Right atrium auricular region (tissue), 2 donors: ENCODE measurements at regions not wholly inside any gene's neighbourhood (a gene's known extent, or its start where the extent isn't known, plus 50 kb on each side); places are given as distances from the start of the nearest gene placed in this dataset.
"Not testable (repeated sequence)": the region's sequence is repeated elsewhere in the genome, so short reads cannot be mapped to it uniquely, and the experiment has no call there.

Experiments
- DNase-seq: peaks from one replicate; pipeline ENCODE4 v3.0.0-alpha.2; 2019; ENCODE audit warnings: low spot score
- H3K27ac ChIP-seq, 2 donors: fragments of 200-600 bp; sonication (generic); 1 replicate in 1 of 2; 2 replicates in 1 of 2; pipeline ENCODE4 v1.5.1; 2016 to 2019
- H3K27me3 ChIP-seq, 2 donors: fragments of 200-600 bp; sonication (generic); one replicate each; pipeline versions ENCODE4 v1.5.1 to v1.6.0; 2017 to 2019
- H3K36me3 ChIP-seq: fragments of 200-600 bp; sonication (generic); one replicate; pipeline ENCODE4 v1.5.1; 2016
- H3K4me1 ChIP-seq, 2 donors: fragments of 200-600 bp; sonication (generic); one replicate each; pipeline versions ENCODE4 v1.5.1 to v1.6.0; 2017 to 2019
- H3K4me3 ChIP-seq, 2 donors: fragments of 200-600 bp; sonication (generic); 1 replicate in 1 of 2; 2 replicates in 1 of 2; pipeline ENCODE4 v1.5.1; 2017 to 2019; ENCODE audit warnings: mild to moderate bottlenecking in 1 of 2, moderate library complexity in 1 of 2
- H3K9me3 ChIP-seq, 2 donors: fragments of 200-600 bp; sonication (generic); one replicate each; pipeline ENCODE4 v1.5.1; 2019
- TF ChIP-seq, protein P1 (sequence below), 2 donors: fragments of 200-600 bp; sonication (generic); IDR thresholded peaks; one replicate each; pipeline ENCODE4 v1.5.1; 2019; ENCODE audit warnings: antibody characterized with exemption in 2 of 2

DNA sequence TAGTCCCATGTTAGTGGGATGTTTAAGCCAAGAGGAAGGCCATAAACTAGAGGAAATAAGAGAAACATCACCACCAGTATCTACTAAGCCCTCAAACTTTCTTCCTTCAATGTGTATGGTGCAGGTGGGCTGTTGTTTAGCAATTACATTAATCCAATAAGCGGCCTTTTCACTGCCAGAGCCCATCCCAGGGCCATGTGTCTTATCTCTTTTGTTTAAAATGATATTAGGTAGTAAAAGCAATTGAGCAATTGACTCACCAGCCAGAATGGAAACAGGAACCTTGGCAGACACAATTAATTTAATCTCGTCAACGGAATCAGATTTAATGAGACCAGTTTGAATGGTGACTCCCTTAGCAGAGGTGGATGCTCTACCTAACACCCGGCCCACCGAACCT lies 1503.5 kb downstream of the UQCRFS1 start:
- DNase-seq, result no peak
- Histone ChIP-seq H3K4me3 (no peak overlapping the region), H3K9me3 (no peaks in the 10 kb centered on the region), H3K4me1 (no peaks in the 10 kb centered on the region), H3K27ac (no peak overlapping the region), H3K27me3 (no peaks in the 10 kb centered on the region), H3K36me3 (no peaks in the 10 kb centered on the region)
- TF ChIP-seq, protein P1, sequence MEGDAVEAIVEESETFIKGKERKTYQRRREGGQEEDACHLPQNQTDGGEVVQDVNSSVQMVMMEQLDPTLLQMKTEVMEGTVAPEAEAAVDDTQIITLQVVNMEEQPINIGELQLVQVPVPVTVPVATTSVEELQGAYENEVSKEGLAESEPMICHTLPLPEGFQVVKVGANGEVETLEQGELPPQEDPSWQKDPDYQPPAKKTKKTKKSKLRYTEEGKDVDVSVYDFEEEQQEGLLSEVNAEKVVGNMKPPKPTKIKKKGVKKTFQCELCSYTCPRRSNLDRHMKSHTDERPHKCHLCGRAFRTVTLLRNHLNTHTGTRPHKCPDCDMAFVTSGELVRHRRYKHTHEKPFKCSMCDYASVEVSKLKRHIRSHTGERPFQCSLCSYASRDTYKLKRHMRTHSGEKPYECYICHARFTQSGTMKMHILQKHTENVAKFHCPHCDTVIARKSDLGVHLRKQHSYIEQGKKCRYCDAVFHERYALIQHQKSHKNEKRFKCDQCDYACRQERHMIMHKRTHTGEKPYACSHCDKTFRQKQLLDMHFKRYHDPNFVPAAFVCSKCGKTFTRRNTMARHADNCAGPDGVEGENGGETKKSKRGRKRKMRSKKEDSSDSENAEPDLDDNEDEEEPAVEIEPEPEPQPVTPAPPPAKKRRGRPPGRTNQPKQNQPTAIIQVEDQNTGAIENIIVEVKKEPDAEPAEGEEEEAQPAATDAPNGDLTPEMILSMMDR (IDR thresholded peaks at IDR 0.05), result no peak

DNA sequence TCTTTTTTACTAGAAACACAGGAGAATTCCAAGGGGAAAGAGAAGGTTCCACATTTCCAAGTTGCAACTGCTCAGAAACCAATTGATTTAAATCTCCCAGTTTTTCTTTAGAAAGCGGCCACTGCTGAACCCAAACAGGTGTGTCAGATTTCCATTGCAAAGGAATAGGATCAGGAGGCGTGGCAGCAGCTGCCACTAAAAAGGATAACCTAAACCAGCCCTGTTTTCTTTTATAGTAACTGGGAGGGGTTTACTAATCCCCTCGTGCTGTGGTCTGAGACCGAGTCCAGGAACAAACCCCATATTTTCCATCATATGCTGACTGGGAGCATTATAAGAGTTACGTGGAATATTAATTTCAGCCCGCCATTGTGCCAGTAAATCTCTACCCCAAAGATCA lies 1504.0 kb downstream of the UQCRFS1 start:
- not testable (repeated sequence) for H3K4me1 ChIP-seq, H3K36me3 ChIP-seq, H3K27me3 ChIP-seq, DNase-seq, H3K4me3 ChIP-seq, H3K9me3 ChIP-seq, H3K27ac ChIP-seq

DNA sequence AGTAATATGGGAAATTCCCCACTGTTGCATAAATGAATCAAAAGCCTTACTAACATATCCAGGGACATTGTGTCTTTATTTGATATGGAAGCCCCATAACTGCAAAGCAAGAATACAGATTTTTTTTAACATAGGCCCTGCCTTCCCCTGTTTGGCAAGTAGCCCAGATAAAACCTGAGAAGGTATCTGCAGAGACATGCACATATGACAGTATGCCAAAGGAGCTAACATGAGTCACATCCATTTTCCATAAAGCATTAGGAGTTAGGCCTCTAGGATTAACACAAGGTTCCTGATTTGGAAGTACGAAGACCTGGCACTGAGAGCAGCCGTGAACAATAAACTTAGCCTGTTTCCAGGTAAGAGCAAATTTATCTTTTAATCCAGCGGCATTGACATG lies 1505.9 kb downstream of the UQCRFS1 start:
- H3K9me3 ChIP-seq, H3K36me3 ChIP-seq, H3K4me3 ChIP-seq, H3K4me1 ChIP-seq, H3K27ac ChIP-seq, DNase-seq, H3K27me3 ChIP-seq: not testable (repeated sequence)

DNA sequence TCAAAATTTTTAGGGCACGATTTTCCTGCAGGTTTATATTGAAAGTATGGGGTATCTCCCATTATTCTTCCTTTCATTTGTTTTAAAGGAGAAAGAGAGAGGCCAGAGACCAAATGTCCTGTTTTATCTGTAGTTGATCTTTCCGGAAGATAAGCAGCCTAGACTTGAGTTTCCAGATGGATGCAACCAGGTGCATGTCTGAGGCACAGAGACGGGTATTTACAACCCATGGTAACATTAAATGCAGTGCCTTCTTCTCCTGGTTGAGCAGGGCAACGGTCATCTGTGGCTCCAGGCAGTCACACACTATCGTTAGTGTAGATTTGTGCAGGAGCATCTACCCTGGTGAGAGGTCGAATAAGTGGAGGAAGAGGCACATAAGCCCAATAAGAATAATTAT lies 1507.1 kb downstream of the UQCRFS1 start:
- TF ChIP-seq, protein P1 (IDR thresholded peaks at IDR 0.05), result no peak
- Histone ChIP-seq H3K4me3 (no peak overlapping the region), H3K9me3 (no peaks in the 10 kb centered on the region), H3K27ac (no peak overlapping the region), H3K27me3 (no peaks in the 10 kb centered on the region), H3K4me1 (no peaks in the 10 kb centered on the region), H3K36me3 (no peaks in the 10 kb centered on the region)
- no peak for DNase-seq

DNA sequence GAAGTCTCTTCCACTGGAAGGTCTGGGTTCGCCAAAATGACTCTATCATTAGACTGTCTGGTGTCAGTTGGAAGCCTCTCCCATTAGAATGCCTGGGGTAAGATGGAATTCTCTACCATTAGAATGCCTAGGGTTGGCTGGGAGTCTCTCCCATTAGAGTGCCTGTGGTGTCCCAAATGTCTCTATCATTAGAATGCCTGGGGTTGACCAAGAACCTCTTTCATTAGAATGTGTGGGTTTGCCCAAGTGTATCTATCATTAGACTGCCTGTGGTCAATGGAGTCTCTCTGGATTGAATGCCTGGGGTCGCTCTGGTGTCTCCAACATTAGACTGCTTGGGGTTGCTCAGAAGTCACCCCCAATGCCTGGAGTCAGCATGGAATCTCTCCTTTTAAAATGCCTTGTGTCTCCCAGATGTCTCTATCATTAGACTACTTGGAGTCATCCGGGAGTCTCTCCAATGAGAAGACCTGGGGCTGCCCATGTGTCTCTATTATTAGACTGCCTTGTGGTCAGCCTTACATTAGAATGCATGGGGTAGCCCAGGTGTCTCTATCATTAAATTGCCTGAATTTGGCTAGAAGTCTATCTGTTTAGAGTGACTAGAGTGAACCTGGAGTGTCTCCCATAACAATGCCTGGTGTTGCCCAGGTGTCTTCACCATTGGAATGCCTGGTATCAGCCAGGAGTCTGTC lies 1518.4 kb downstream of the UQCRFS1 start:
- Histone ChIP-seq H3K9me3 (no peaks in the 10 kb centered on the region), H3K36me3 (no peaks in the 10 kb centered on the region), H3K27ac (no peak overlapping the region), H3K4me1 (no peaks in the 10 kb centered on the region), H3K27me3 (no peaks in the 10 kb centered on the region), H3K4me3 (no peak overlapping the region)
- TF ChIP-seq, protein P1 (IDR thresholded peaks at IDR 0.05), result no peak
- no peak for DNase-seq

DNA sequence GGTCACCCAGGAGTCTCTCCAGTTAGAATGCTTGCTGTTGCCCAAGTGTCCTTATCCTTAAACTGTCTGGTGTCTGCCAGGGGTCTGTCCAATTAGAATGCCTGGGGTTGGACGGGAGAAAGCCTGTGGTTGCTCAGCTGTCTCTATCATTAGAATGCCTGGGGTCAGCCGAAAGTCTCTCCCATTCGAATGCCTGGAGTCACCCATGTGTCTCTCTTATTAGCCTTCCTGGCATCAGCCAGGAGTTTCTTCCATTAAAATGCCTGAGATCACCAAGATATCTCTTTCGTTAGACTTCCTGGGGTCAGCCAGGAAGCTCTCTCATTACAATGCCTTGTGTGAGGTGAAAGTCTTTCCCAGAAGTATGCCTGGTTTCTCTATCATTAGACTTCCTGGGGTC lies 1521.0 kb downstream of the UQCRFS1 start:
- Histone ChIP-seq H3K4me3 (no peak overlapping the region), H3K9me3 (no peaks in the 10 kb centered on the region), H3K4me1 (no peaks in the 10 kb centered on the region), H3K36me3 (no peaks in the 10 kb centered on the region), H3K27me3 (no peaks in the 10 kb centered on the region), H3K27ac (no peak overlapping the region)
- no peak for DNase-seq
- TF ChIP-seq, protein P1 (IDR thresholded peaks at IDR 0.05), result no peak

DNA sequence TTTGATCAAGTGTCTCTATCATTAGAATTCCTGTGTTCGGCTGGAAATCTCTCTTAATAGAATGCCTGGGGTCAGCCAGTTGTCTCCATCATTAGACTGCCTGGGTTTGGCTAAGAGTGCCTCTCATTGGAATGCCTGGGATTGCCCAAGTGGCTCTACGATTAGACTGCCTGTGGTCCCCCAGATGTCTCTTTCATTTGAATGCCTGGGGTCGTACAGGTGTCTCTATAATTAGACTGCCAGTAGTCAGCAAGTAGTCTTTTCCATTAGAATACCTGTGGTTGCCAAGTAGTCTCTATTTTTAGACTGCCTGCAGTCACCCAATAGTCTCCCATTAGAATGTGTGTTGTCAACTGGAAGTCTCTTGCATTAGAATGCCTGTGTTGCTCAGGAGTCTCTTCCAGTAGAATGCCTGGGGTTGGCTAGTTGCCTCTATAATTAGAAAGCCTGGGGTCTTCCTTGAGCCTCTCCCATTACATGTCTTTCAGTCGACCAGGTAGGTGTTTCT lies 1523.2 kb downstream of the UQCRFS1 start:
- no peaks in the 10 kb centered on the region for H3K4me1 ChIP-seq
- no peaks in the 10 kb centered on the region for H3K27me3 ChIP-seq
- no peak overlapping the region for H3K27ac ChIP-seq
- TF ChIP-seq, protein P1 (IDR thresholded peaks at IDR 0.05), result no peak
- no peaks in the 10 kb centered on the region for H3K9me3 ChIP-seq
- no peaks in the 10 kb centered on the region for H3K36me3 ChIP-seq
- no peak overlapping the region for H3K4me3 ChIP-seq
- DNase-seq, result no peak
